HG03457 (cell line): ENCODE measurements at regions not wholly inside any gene's neighbourhood (a gene's known extent, or its start where the extent isn't known, plus 50 kb on each side); places are given as distances from the start of the nearest gene placed in this dataset.
"Not testable (repeated sequence)": the region's sequence is repeated elsewhere in the genome, so short reads cannot be mapped to it uniquely, and the experiment has no call there.

Experiments
- ATAC-seq: cut with Tn5 transposase; IDR thresholded peaks from one replicate; pipeline ENCODE4 v1.9.1; 2021; ENCODE audit warnings: moderate number of reproducible peaks; ENCODE audit not compliant: unreplicated experiment

GRCh38 chr9:111276431-111277128, 53.4 kb downstream of the OR2K2 start:
- no peak for ATAC-seq

DNA sequence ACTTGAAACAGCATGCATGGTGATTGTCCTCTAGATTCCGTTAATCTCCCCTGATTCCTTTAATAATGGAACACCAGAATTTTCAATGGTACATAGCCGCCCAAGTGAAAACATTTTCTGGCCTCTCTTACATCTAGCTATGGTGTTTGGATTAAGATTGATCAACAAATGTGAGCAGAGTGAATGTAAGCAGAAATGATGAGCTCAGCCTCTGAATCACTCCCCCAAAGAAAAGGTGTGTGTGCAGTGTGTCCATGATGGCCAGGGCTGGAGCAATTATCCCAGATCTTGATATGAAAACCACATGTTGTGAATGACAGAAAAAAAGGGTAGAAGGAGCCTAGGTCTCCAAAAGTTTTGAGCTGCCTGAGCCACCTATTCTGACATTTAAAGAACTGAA, 55.3 kb downstream of the OR2K2 start:
- ATAC-seq: no peak

DNA sequence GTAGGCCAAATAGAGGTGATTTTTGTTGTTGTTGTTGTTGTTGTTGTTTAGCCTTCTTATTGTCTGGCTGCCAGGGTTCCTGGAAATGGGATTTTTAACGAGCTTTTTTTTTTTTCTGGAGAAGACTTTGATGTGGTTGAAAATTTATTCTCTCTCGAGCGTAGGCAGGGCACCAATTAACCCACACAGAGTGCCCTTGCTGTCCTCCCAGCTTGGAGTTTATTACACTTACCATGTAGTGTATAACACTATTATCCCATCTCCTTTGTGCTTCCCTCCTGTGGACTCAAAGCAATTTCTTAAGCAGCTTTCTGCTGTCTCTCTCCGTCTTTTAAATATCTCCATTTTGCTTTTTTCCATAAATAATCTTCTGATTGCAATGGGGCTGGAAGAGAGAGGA, 57.4 kb downstream of the OR2K2 start:
- ATAC-seq: no peak

- no peak for ATAC-seq
Measured at GRCh38 chr9:111271481-111272080, 58.4 kb downstream of the OR2K2 start.

GRCh38 chr9:111271047-111271446, 59.0 kb downstream of the OR2K2 start:
- ATAC-seq: no peak

- ATAC-seq: not testable (repeated sequence)
Measured at GRCh38 chr9:111266024-111266423, 64.0 kb downstream of the OR2K2 start.

DNA sequence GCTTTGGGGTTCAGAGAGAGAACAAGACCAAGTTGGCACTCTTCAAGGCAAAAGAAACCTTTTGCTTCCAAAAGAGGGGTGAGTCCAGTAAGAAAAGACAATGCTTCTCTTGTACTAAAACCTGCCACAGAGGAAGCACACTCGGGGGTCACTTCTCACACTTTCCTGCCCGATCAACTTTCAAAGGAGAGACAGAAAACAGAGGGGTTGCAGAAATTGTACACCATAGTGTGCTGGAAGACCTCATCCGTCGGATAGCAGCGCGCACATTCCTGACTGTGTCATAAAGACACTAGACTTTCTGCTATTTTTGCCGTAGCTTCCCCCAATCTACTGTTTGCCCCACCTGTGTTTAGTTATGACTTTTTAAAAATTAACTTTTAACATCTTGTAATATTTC, 66.9 kb downstream of the OR2K2 start:
- no peak for ATAC-seq

DNA sequence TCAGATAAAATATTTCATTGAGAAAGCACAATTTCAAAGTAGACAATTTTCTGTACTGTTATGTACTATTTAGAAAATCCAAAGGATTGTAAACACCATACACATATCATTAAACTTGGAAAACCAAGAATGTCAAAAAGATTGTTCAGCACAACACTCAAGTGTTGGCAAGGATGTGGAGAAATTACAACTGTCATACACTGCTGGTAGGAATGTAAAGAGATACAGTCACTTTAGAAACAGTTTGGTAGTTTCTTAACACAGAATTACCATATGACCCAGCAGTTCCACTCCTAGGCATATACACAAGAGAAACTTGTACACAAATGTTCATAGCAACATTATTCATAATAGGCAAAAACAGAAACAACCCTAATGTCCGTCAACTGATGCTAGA, 71.2 kb downstream of the OR2K2 start:
- ATAC-seq: no peak

- no peak for ATAC-seq
Measured at GRCh38 chr9:111258209-111258874, 71.7 kb downstream of the OR2K2 start.

DNA sequence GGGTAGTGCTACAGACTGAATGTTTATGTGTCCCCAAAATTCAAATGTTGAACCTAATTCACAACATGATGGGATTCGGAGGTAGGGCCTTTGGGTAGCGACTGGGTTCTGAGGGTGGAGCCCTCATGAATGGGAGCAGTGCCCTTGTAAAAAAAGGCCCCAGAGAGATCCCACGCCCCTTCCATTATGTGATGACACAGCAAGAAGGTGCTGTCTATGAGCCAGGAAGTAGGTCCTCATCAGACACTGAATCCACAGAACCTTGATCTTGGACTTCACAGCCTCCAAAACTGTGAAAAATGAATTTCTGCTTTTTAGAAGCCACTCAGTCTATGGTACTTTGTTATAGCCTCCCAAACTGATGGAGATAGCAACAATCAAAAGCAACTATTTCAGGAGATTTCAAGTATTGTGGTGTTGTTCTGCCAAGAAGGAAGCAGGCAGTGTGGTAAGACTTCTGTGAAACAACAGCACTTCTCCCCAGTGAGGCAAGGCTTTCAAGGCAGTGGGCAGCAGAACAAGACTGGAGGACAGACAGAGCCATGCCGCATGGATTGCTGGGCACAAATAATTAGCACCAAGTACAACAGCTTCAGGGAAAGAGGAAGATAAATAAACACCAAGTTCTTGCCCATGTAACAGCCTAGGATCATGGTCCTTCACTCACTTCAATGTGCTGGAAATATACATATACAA, 76.1 kb downstream of the OR2K2 start:
- ATAC-seq: no peak

DNA sequence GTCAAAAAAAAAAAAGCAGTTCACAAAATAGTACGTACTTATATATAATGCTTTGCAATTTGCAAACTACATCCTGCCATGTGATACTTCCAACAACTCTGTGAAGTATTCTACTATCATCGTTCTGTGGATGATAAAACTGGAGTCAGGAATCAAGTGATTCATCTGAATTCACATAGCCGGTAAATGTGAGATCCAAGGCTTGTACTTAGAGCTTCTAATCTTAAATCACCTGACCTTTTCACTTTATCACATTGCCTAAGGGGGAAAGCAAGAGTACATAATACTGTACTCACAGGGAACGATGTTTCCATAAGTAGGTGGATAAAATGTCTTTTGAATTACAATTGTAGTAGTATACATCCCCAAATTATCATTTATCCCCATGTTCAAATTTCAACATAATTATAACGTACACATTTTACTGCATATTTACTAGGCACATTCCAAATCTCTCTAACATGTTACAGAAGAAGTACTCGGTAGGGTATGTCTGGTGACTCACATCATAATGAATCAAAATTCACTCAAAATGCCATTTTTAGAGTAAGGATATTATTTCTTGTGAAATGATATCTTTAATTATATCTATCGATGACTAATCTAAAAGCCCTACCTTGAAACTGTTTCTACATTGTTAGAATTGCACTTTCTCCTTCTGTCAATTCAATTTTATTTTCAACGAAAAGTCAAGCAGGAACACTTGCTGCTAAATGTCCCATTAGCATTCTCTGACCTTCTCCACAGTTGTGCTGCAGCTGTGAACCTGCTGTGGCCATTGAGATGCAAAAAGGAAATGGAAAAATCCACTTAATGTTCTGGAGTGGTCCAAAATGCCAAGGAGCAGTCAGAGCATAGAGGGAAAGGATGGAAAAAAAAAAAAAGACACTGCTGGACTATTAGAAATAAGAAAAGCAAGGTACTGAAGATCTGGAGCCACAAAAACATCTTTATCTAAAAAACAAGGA, 78.9 kb downstream of the OR2K2 start:
- no peak for ATAC-seq

DNA sequence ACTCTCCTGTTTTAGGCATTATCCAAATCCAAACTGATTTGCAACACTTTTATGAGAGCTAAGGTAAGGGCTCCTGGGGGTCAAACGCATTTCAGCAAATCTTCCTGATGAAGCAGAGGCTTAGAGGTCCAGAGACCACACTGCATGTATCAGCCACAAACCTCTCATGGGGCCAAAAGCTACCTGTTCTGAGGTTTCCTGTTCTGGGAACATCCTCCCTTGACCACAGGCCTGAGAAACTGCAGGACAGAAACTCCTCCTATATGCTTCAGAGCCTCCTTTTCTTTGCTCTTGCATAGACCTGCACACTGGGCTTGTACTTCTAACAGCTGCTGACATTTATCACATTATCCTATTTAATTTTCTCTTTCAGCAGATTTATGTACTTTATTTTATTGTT, 92.6 kb downstream of the OR2K2 start:
- ATAC-seq: no peak

DNA sequence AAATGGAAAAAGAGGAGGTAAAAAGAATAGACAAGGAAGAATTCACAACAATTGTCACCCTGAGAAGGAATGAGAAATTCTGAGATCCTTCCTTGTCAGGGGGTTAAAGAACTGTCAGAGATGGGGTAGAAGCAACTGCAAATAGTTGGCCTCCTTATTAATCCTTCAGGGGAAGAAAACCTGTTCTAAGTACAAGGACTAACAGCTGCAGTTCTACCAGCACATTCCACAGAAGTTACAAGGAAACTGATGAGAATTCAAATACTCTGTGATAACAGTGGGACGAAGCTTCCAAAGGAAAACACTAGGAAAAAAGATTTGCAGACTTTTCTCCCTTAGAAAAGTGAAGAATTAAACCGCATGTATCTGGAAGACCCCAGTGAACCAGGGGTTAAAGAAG, 93.7 kb downstream of the OR2K2 start:
- ATAC-seq: no peak

DNA sequence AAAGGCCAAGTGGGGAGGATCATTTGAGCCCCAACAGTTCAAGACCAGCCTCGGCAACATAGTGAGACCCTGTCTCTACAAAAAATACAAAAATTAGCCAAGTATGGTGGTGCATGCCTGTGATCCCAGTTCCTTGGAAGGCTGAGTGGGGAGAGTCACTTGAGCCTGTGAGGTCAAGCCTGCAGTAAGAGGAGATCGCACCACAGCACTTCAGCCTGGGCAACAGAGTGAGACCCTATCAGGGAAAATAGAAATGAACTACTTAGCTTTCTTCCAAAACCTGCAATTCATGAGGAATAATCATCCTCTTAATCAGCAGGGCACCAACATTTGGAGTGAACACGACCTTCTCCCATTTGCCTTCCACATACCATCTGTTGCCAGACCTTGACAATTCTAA, 96.1 kb downstream of the OR2K2 start:
- ATAC-seq: no peak

DNA sequence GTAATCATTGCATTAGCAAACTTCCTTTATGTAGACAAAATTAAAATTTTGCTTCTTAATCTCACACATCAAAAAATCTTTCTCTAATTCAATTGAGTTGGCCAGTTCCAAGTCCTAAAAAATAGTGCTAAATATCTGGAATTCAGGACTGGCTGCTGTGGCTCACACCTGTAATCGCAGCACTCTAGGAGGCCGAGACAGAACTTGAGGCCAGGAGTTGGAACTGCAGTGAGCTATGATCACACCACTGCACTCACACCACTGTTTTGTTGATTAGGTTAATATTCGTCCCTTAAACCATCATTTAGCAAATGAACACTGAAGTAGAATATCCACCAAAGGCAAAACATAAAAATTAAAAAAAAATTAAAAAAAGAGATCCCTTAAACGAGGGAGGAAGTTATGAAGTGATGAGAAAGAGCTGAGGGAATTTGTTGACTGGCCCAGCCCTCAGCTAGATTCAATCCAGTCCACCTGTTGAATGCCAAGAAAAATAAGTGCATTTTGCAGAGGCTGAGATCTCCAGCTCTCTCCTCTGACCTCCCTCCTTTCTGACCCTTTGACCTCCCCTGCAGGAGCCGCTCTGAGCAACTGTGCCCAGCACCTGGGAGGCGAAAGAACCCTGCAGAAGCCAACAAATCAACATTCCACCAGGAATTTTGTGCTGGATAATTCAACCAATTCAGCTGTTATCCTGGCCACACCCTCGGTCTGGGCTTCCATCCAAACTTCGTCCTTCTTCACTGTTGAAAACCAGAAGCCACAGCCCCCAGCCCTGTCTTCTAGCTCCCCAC, 96.8 kb downstream of the OR2K2 start:
- ATAC-seq: no peak

DNA sequence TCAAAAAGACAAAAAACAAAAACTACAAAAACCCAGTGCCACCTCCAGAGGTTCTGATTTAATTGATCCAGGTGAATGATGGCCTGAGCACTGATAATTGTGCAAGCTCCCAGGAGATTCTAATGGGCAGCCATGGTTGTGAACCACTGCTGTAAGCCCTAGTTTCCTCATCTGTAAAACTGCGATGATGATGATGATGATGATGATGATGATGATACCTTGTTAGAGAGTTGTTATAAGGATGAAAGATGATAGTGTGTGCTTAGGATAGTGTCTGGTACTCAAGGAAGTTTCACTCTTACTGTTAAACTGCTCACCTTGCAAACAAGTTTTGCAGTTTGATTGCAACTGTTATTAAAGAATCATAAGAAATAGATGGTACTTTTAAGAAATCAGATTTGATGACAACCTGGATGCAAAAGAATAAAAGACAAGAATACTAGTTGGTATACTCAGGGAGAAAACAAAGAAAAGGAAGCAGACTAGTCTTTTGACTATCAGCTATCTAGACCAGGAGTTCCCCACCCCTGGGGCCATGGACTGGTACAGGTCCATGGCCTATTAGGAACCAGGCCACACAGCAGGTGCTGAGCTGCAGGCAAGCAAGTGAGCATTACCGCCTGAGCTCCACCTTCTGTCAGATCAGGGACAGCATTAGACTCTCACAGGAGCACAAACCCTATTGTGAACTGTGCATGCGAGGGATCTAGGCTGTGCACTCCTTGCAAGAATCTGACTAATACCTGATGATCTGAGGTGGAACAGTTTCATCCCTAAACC, 98.0 kb downstream of the OR2K2 start:
- ATAC-seq: no peak

DNA sequence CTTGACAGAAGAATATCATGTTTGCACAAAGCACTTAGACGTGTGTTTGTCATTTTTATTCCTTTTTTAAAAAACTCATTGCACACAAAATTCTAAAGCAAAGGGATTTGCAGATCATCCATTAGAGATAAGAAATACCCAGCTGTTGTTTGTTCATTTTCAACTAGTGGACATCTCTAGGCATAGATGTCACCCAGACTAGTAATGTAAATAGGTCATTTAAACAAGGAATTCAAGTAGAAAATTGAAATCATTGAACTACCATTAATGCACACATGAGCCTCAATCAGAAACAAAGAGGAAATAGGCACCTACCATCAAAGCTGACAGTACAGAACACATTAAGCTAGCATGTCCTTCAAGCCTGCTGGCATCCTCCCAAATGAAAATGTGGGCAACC, 107.3 kb downstream of the OR2K2 start:
- ATAC-seq: no peak

GRCh38 chr9:111212874-111213273, 117.2 kb downstream of the OR2K2 start:
- no peak for ATAC-seq

DNA sequence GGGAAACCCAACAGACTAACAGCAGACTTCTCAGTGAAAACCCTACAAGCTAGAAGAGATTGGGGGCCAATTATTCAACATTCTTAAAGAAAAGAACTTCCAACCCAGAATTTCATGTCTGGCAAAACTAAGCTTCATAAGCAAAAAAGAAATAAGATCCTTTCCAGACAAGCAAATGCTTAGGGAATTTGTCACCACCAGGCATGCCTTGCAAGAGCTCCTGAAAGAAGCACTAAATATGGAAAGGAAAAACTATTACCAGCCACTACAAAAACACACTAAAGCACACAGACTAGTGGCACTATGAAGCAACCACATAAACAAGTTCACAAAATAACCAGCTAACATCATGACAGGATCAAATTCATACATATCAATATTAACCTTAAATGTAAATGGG, 131.1 kb downstream of the OR2K2 start:
- no peak for ATAC-seq
